ENCODE measurements at regions not wholly inside any gene's neighbourhood (a gene's known extent, or its start where the extent isn't known, plus 50 kb on each side); places are given as distances from the start of the nearest gene placed in this dataset.

GRCh38 chr5:61619289-61619688 is 287.2 kb downstream of the ZSWIM6 start:
- Histone ChIP-seq H4K20me1 (ENCODE audit: insufficient read depth, low read length) (no peaks in the 10 kb centered on the region), H3K9me3 (ENCODE audit: insufficient read depth, low read length) (no peaks in the 10 kb centered on the region), H3K4me1 (ENCODE audit: low read length) (no peaks in the 10 kb centered on the region), H3K27ac (ENCODE audit: low read length) (no peak overlapping the region), H3K4me2 (ENCODE audit: low read length) (no peak overlapping the region), H2AFZ (ENCODE audit: low read depth, low read length) (no peak overlapping the region), H3K27me3 (ENCODE audit: low read depth, low read length) (no peaks in the 10 kb centered on the region), H3K36me3 (replicated peaks; ENCODE audit: low read depth, low read length) (no peaks in the 10 kb centered on the region), H3K79me2 (ENCODE audit: low read length) (no peaks in the 10 kb centered on the region), H3K4me3 (ENCODE audit: low read length) (no peak overlapping the region), H3K9ac (ENCODE audit: low read length) (no peak overlapping the region)
- no peak for TF ChIP-seq EZH2phosphoT487 (IDR thresholded peaks at IDR 0.05; ENCODE audit: low read depth)
- TF ChIP-seq CTCF (IDR thresholded peaks at IDR 0.05; ENCODE audit: low read depth, low read length): no peak

GRCh38 chr5:61619777-61620518 is 287.9 kb downstream of the ZSWIM6 start:
- no peaks in the 10 kb centered on the region for H3K9me3 ChIP-seq (ENCODE audit: insufficient read depth, low read length)

GRCh38 chr5:61620699-61621182 is 288.7 kb downstream of the ZSWIM6 start:
- no peaks in the 10 kb centered on the region for H3K27me3 ChIP-seq (ENCODE audit: low read depth, low read length)
- no peaks in the 10 kb centered on the region for H3K36me3 ChIP-seq (replicated peaks; ENCODE audit: low read depth, low read length)
- no peak overlapping the region for H2AFZ ChIP-seq (ENCODE audit: low read depth, low read length)
- no peak for TF ChIP-seq CTCF (IDR thresholded peaks at IDR 0.05; ENCODE audit: low read depth, low read length)
- TF ChIP-seq EZH2phosphoT487 (IDR thresholded peaks at IDR 0.05; ENCODE audit: low read depth): no peak
- no peak overlapping the region for H3K9ac ChIP-seq (ENCODE audit: low read length)
- no peak overlapping the region for H3K4me2 ChIP-seq (ENCODE audit: low read length)
- no peak overlapping the region for H3K27ac ChIP-seq (ENCODE audit: low read length)
- H3K4me3 ChIP-seq (ENCODE audit: low read length): no peak overlapping the region
- H3K4me1 ChIP-seq (ENCODE audit: low read length): peaks cover 5% of the 10 kb centered on the region; the same call in 1 of the 2 replicates
- no peaks in the 10 kb centered on the region for H4K20me1 ChIP-seq (ENCODE audit: insufficient read depth, low read length)
- H3K79me2 ChIP-seq (ENCODE audit: low read length): no peaks in the 10 kb centered on the region
- no peaks in the 10 kb centered on the region for H3K9me3 ChIP-seq (ENCODE audit: insufficient read depth, low read length)

More at GRCh38 chr5:61619777-61620518, 287.9 kb downstream of the ZSWIM6 start:
- H3K4me3 ChIP-seq (ENCODE audit: low read length): no peak overlapping the region
- H2AFZ ChIP-seq (ENCODE audit: low read depth, low read length): no peak overlapping the region
- H3K4me2 ChIP-seq (ENCODE audit: low read length): no peak overlapping the region
- no peaks in the 10 kb centered on the region for H3K27me3 ChIP-seq (ENCODE audit: low read depth, low read length)
- peaks cover 2% of the 10 kb centered on the region; the same call in 1 of the 2 replicates for H3K4me1 ChIP-seq (ENCODE audit: low read length)
- H3K9ac ChIP-seq (ENCODE audit: low read length): no peak overlapping the region
- no peak overlapping the region for H3K27ac ChIP-seq (ENCODE audit: low read length)
- no peaks in the 10 kb centered on the region for H3K79me2 ChIP-seq (ENCODE audit: low read length)
- no peaks in the 10 kb centered on the region for H4K20me1 ChIP-seq (ENCODE audit: insufficient read depth, low read length)
- H3K36me3 ChIP-seq (replicated peaks; ENCODE audit: low read depth, low read length): no peaks in the 10 kb centered on the region
- TF ChIP-seq CTCF (IDR thresholded peaks at IDR 0.05; ENCODE audit: low read depth, low read length) (no peak), EZH2phosphoT487 (IDR thresholded peaks at IDR 0.05; ENCODE audit: low read depth) (no peak)

GRCh38 chr5:61621202-61621650 is 289.2 kb downstream of the ZSWIM6 start:
- Histone ChIP-seq H3K79me2 (ENCODE audit: low read length) (no peaks in the 10 kb centered on the region), H3K9ac (ENCODE audit: low read length) (no peak overlapping the region), H2AFZ (ENCODE audit: low read depth, low read length) (no peak overlapping the region), H3K36me3 (replicated peaks; ENCODE audit: low read depth, low read length) (no peaks in the 10 kb centered on the region), H3K27ac (ENCODE audit: low read length) (no peak overlapping the region), H3K4me1 (ENCODE audit: low read length) (peaks cover 5% of the 10 kb centered on the region; the same call in 1 of the 2 replicates), H4K20me1 (ENCODE audit: insufficient read depth, low read length) (no peaks in the 10 kb centered on the region), H3K4me2 (ENCODE audit: low read length) (no peak overlapping the region), H3K27me3 (ENCODE audit: low read depth, low read length) (no peaks in the 10 kb centered on the region), H3K9me3 (ENCODE audit: insufficient read depth, low read length) (no peaks in the 10 kb centered on the region), H3K4me3 (ENCODE audit: low read length) (no peak overlapping the region)
- no peak for TF ChIP-seq CTCF (IDR thresholded peaks at IDR 0.05; ENCODE audit: low read depth, low read length)
- TF ChIP-seq EZH2phosphoT487 (IDR thresholded peaks at IDR 0.05; ENCODE audit: low read depth): no peak

Measured in OCI-LY3 (cell line).